Effector memory CD8-positive, alpha-beta T cell (primary cell): ENCODE measurements at regions not wholly inside any gene's neighbourhood (a gene's known extent, or its start where the extent isn't known, plus 50 kb on each side); places are given as distances from the start of the nearest gene placed in this dataset.
"Not testable (repeated sequence)": the region's sequence is repeated elsewhere in the genome, so short reads cannot be mapped to it uniquely, and the experiment has no call there.

Experiments
- ATAC-seq: fragments of 150-1000 bp; cut with Tn5 transposase; replicated peaks from 2 replicates; pipeline ENCODE4 v1.10.0; 2021; ENCODE audit warnings: mild to moderate bottlenecking, moderate library complexity
- DNase-seq, 3 experiments: peaks; one replicate each; pipeline ENCODE4 v3.0.0; 2021
- H3K27ac Mint-ChIP-seq, 2 donors: one replicate each; pipeline ENCODE4 v1.8.0; 2022; ENCODE audit warnings: mild to moderate bottlenecking in 2 of 2, mixed read lengths in 2 of 2, moderate library complexity in 2 of 2
- H3K27me3 Mint-ChIP-seq, 2 donors: one replicate each; pipeline ENCODE4 v1.8.0; 2022; ENCODE audit warnings: mixed read lengths in 2 of 2
- H3K36me3 Mint-ChIP-seq: one replicate; pipeline ENCODE4 v1.8.0; 2022; ENCODE audit warnings: mild to moderate bottlenecking, moderate library complexity, mixed read lengths; ENCODE audit not compliant: insufficient read depth
- H3K4me1 Mint-ChIP-seq, 2 donors: one replicate each; pipeline ENCODE4 v1.8.0; 2022; ENCODE audit warnings: low read depth in 2 of 2, mixed read lengths in 2 of 2
- H3K4me3 Mint-ChIP-seq, 2 donors: one replicate each; pipeline ENCODE4 v1.8.0; 2022; ENCODE audit warnings: mild to moderate bottlenecking in 2 of 2, mixed read lengths in 2 of 2, moderate library complexity in 2 of 2
- H3K9me3 Mint-ChIP-seq, 2 donors: one replicate each; pipeline ENCODE4 v1.8.0; 2022; ENCODE audit warnings: mixed read lengths in 2 of 2

GRCh38 chr3:174541708-174542315, 317.3 kb upstream of the NAALADL2 start:
- Mint-ChIP-seq H3K4me3 (no peak overlapping the region), H3K9me3 (peaks cover 0 to 8% of the 10 kb centered on the region in 2 donors), H3K27me3 (no peaks in the 10 kb centered on the region), H3K4me1 (no peaks in the 10 kb centered on the region), H3K36me3 (no peaks in the 10 kb centered on the region), H3K27ac (no peak overlapping the region)
- DNase-seq (no peak), ATAC-seq (no peak)

GRCh38 chr3:174547801-174548435, 311.2 kb upstream of the NAALADL2 start:
- DNase-seq (no peak), ATAC-seq (no peak)
- Mint-ChIP-seq H3K4me3 (no peak overlapping the region), H3K4me1 (no peaks in the 10 kb centered on the region), H3K27me3 (no peaks in the 10 kb centered on the region), H3K36me3 (no peaks in the 10 kb centered on the region), H3K27ac (no peak overlapping the region), H3K9me3 (peaks cover 0 to 7% of the 10 kb centered on the region in 2 donors)

GRCh38 chr3:174548841-174549623, 310.1 kb upstream of the NAALADL2 start:
- DNase-seq (no peak), ATAC-seq (no peak)
- Mint-ChIP-seq H3K36me3 (no peaks in the 10 kb centered on the region), H3K4me1 (no peaks in the 10 kb centered on the region), H3K9me3 (peaks cover 0 to 5% of the 10 kb centered on the region in 2 donors), H3K4me3 (no peak overlapping the region), H3K27me3 (no peaks in the 10 kb centered on the region), H3K27ac (no peak overlapping the region)

GRCh38 chr3:174581558-174581957, 277.6 kb upstream of the NAALADL2 start:
- H3K27ac Mint-ChIP-seq = no peak overlapping the region
- no peaks in the 10 kb centered on the region for H3K27me3 Mint-ChIP-seq
- DNase-seq (no peak), ATAC-seq (no peak)
- no peaks in the 10 kb centered on the region for H3K4me1 Mint-ChIP-seq
- peaks cover 0 to 8% of the 10 kb centered on the region in 2 donors for H3K9me3 Mint-ChIP-seq
- H3K36me3 Mint-ChIP-seq = no peaks in the 10 kb centered on the region
- H3K4me3 Mint-ChIP-seq = no peak overlapping the region

GRCh38 chr3:174583396-174583795, 275.7 kb upstream of the NAALADL2 start:
- H3K27me3 Mint-ChIP-seq = no peaks in the 10 kb centered on the region
- no peak overlapping the region for H3K27ac Mint-ChIP-seq
- DNase-seq (no peak), ATAC-seq (no peak)
- H3K36me3 Mint-ChIP-seq = no peaks in the 10 kb centered on the region
- H3K4me3 Mint-ChIP-seq = no peak overlapping the region
- no peaks in the 10 kb centered on the region for H3K4me1 Mint-ChIP-seq
- peaks cover 8 to 9% of the 10 kb centered on the region in 2 donors for H3K9me3 Mint-ChIP-seq

- H3K27ac Mint-ChIP-seq = not testable (repeated sequence)
Observed at GRCh38 chr3:174587137-174587536, 272.0 kb upstream of the NAALADL2 start.

GRCh38 chr3:174596447-174596982, 262.6 kb upstream of the NAALADL2 start:
- DNase-seq (no peak), ATAC-seq (no peak)
- H3K9me3 Mint-ChIP-seq = peaks cover 4 to 18% of the 10 kb centered on the region in 2 donors
- H3K36me3 Mint-ChIP-seq = peaks cover 5% of the 10 kb centered on the region
- no peaks in the 10 kb centered on the region for H3K27me3 Mint-ChIP-seq
- H3K4me1 Mint-ChIP-seq = no peaks in the 10 kb centered on the region
- H3K27ac Mint-ChIP-seq = no peak overlapping the region
- no peak overlapping the region for H3K4me3 Mint-ChIP-seq

More at GRCh38 chr3:174587137-174587536, 272.0 kb upstream of the NAALADL2 start:
- DNase-seq, H3K4me1 Mint-ChIP-seq, H3K4me3 Mint-ChIP-seq, ATAC-seq, H3K27me3 Mint-ChIP-seq, H3K9me3 Mint-ChIP-seq, H3K36me3 Mint-ChIP-seq: not testable (repeated sequence)

GRCh38 chr3:174598885-174599439, 260.2 kb upstream of the NAALADL2 start:
- no peaks in the 10 kb centered on the region for H3K27me3 Mint-ChIP-seq
- H3K4me1 Mint-ChIP-seq = no peaks in the 10 kb centered on the region
- no peak overlapping the region for H3K4me3 Mint-ChIP-seq
- H3K9me3 Mint-ChIP-seq = peaks cover 1 to 18% of the 10 kb centered on the region in 2 donors
- peaks cover 5% of the 10 kb centered on the region for H3K36me3 Mint-ChIP-seq
- no peak for DNase-seq
- no peak overlapping the region for H3K27ac Mint-ChIP-seq
- no peak for ATAC-seq

GRCh38 chr3:174613173-174613572, 246.0 kb upstream of the NAALADL2 start:
- DNase-seq (no peak), ATAC-seq (no peak)
- Mint-ChIP-seq H3K9me3 (peaks cover 0 to 26% of the 10 kb centered on the region in 2 donors), H3K27me3 (no peaks in the 10 kb centered on the region), H3K4me1 (no peaks in the 10 kb centered on the region), H3K4me3 (no peak overlapping the region), H3K27ac (no peak overlapping the region), H3K36me3 (no peaks in the 10 kb centered on the region)

GRCh38 chr3:174614036-174614435, 245.1 kb upstream of the NAALADL2 start:
- ATAC-seq (no peak), DNase-seq (no peak)
- Mint-ChIP-seq H3K4me3 (no peak overlapping the region), H3K27ac (no peak overlapping the region), H3K4me1 (no peaks in the 10 kb centered on the region), H3K27me3 (no peaks in the 10 kb centered on the region), H3K9me3 (peaks cover 0 to 26% of the 10 kb centered on the region in 2 donors), H3K36me3 (no peaks in the 10 kb centered on the region)

GRCh38 chr3:174618368-174619080, 240.6 kb upstream of the NAALADL2 start:
- no peak for DNase-seq
- H3K4me3 Mint-ChIP-seq = no peak overlapping the region
- no peak overlapping the region for H3K27ac Mint-ChIP-seq
- no peaks in the 10 kb centered on the region for H3K36me3 Mint-ChIP-seq
- H3K4me1 Mint-ChIP-seq = no peaks in the 10 kb centered on the region
- ATAC-seq = no peak
- no peaks in the 10 kb centered on the region for H3K27me3 Mint-ChIP-seq
- peaks cover 3 to 14% of the 10 kb centered on the region in 2 donors for H3K9me3 Mint-ChIP-seq

- no peaks in the 10 kb centered on the region for H3K4me1 Mint-ChIP-seq
- no peak overlapping the region for H3K27ac Mint-ChIP-seq
- ATAC-seq (no peak), DNase-seq (no peak)
- no peak overlapping the region for H3K4me3 Mint-ChIP-seq
- H3K36me3 Mint-ChIP-seq = no peaks in the 10 kb centered on the region
- H3K9me3 Mint-ChIP-seq = peaks cover 3 to 14% of the 10 kb centered on the region in 2 donors
- no peaks in the 10 kb centered on the region for H3K27me3 Mint-ChIP-seq
Observed at GRCh38 chr3:174619239-174619638, 239.9 kb upstream of the NAALADL2 start.

- Mint-ChIP-seq H3K36me3 (no peaks in the 10 kb centered on the region), H3K27ac (no peak overlapping the region), H3K9me3 (peaks cover 3 to 7% of the 10 kb centered on the region in 2 donors), H3K4me3 (no peak overlapping the region), H3K4me1 (no peaks in the 10 kb centered on the region), H3K27me3 (no peaks in the 10 kb centered on the region)
- DNase-seq (no peak), ATAC-seq (no peak)
Observed at GRCh38 chr3:174620138-174620537, 239.0 kb upstream of the NAALADL2 start.
